Kidney tubule cell (primary cell): ENCODE measurements at regions not wholly inside any gene's neighbourhood (a gene's known extent, or its start where the extent isn't known, plus 50 kb on each side); places are given as distances from the start of the nearest gene placed in this dataset.
"Not testable (repeated sequence)": the region's sequence is repeated elsewhere in the genome, so short reads cannot be mapped to it uniquely, and the experiment has no call there.

Source experiments
- DNase-seq: peaks from one replicate; pipeline ENCODE4 v3.0.0-alpha.2; 2018; ENCODE audit warnings: low spot score

DNA sequence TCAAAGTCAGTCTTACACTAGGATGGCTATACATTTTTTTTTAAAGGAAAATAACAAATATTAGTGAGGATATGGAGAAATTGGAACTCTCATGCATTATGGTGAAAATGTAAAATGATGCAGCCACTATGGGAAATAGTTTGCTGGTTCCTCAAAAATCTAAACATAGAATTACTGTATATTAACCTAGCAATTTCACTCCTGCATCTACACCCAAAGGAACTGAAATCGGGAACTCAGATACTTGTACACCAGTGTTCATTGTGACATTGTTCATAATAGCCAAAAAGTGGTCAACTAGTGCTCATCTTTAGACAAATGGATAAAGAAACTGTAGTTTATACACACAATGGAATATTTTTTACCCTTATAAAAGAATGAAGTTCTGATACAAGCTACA lies 110.7 kb downstream of the UTRN start:
- DNase-seq: no peak

DNA sequence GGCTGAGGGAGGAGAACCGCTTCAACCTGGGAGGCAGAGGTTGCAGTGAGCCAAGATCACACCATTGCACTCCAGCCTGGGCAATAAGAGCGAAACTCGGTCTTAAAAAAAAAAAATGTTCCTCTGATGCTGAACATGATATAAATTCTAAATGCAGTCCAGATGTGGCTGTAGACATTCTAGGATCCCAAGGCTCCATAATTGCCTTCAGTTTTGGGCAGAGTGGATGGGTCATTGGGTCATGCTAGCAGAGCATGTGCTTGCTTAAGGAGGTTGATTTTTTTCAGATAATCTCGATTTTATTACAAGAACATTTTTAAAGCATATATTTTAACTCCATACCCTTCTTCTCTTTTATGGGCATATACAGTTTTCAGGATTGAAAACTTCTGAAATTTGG lies 112.0 kb downstream of the UTRN start:
- no peak for DNase-seq

DNA sequence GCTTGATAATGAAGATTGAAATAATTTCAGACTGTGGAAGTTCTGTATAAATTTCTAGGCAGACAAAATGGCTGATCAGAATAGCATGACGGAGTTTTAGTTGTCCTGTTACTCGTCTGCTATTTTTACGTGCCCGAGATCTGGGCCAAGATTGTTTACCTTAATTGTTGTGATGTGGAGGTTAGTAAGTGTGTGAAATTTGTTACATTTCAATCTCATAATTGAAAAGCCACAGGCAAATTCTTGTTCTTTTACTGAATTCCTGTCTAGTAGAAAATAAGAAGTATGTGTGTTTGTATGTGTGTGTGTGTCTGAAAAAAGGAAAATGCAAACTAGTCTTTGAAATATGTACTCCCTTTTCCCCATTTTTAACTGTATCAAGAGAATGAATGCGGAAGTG lies 115.2 kb downstream of the UTRN start:
- DNase-seq: no peak

DNA sequence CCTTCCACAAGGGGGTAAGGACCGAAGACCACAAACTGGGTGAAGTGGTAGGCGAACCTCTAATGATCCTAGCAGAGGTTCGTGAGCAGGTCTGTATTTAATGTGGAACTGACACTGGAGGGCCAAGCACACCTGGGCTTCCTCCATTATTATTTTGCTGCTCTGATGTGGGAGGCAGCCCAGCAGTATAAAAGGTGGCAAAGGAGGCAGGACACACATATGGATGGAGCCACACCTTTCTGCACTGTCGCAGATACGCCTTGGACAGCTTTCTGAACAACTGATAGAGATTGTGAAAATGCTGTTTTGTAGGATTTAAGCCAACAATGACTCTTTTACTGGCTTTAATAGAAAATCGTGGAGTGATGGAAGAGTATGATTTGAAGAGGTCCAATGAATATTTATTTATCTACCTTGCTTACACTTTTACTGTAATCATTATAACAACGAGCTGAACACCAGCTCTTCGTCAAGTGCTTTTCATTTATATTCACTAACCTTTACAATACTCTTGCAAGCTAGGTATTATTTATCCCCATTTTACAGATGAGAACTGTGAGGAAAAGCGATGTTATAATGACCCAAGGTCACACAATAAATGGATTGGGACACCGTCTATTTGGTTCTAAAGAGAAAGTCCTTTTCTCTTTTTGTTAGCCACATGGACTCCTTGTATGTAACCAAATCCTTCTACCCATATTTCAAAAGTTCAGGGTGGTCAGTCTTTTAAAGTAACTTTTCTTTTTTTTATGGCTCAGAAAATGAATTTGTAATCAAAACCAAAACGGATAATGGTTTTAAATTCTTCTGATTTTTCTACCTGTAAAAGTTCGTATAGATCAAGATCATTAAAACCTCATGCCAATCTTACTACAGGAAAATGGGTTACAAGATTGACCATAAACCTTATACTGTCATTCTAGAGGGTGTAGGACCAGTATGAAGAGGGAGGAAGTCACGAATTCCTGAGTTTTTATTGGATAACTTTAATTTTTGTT lies 116.9 kb downstream of the UTRN start:
- no peak for DNase-seq

DNA sequence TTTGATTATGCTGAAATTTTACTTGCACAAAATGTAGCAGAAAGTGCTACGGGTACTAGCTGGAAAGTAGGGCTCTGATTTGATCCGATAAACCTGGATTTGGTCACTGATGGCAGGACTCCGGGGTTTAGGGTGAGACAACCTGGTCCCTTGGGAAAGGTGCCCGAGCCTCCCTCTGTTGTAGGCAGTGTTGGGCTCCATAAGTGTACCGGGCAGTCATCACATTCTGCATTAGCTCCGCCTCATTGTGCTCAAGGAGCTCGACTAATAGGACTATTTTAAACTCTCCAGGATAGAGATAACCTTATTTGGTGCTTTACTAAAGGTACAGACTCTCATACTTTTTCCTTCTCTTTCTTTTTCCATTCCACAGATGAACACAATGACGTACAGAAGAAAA lies 117.6 kb downstream of the UTRN start:
- no peak for DNase-seq

DNA sequence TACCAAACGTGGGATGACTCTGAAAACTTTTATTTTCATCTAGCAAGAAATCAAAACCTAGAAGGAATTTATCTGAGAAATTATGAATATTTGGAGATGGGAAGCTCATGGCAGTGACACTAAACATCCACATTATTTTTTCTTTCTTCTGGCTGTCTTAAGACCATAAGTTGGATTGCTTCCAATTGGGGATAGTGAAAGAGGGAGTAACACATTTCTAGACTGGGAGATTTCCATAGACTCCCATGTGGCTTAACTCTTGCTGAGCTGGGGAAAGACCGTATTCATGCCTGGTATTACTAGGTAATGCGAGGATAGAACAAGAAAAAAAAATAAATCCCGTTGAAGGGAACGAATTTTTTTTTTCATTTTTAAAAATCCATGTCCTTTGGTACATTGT lies 120.0 kb downstream of the UTRN start:
- DNase-seq: no peak

DNA sequence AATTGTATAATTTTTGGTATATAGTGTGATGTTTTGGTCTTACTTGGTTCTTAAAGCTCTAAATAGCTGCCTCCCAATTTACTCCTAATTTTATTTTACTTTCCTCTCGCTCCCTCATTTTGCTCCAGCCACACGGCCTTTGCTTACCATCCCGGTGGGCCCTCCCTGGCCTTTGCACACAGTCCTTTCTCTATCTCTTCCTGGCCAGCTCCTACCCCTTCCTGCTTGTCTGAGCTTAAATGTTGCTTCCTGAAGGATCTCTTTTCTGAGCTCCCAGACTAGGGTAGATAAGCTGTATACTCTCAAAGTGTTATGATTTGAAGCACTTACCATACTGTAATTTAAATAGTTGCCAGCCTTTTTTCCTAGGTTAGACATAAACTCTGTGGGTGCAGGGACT lies 121.7 kb downstream of the UTRN start:
- DNase-seq: no peak

DNA sequence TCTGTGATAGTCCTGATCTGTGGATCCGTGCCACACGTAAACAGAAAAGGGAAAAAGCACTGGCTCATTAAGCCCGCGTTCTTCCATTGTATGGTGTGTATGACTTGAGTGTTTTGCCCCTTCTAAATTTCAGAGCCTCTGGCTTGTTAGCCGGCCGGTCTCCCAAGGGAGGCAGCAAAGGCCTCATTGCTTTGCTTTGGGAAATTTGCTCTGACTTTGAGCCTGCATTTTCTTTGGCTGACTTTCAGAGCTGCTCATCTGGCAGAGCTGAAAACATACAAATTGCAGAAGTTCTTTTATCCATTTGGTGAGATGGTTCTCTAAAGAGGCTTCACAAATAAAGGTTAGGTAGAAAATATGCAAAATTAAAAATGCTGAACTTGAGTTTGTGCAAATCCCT lies 123.0 kb downstream of the UTRN start:
- no peak for DNase-seq

DNA sequence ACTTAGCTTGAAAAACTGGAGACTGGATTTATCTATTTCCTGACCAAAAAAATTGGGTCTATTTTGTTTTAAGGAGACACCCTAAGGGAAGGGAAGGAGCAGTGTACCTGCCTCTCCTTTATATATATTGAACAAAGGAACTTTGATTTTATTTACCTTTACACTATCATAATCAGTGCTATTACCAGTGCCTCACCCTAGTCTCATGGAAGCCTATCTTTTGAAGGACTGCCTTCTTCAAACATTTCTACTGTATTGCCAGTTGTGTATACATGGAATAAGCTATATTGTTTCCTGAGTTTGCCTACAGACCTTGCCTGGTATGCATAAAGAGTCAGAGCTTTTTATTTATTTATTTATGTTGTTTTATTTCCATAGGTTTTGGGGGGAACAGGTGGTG lies 124.9 kb downstream of the UTRN start:
- DNase-seq: no peak

DNA sequence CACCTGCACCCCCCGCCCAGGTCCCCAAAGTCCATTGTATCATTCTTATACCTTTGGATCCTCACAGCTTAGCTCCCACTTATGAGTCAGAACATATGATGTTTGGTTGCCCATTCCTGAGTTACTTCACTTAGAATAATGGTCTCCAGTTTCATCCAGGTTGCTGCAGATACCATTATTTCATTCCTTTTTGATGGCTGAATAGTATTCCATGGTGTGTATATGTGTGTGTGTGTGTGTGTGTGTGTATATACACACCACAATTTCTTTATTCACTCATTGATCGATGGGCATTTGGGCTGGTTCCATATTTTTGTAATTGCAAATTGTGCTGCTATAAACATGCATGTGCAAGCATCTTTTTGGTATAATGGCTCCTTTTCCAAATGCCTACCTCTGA lies 125.4 kb downstream of the UTRN start:
- DNase-seq: not testable (repeated sequence)

DNA sequence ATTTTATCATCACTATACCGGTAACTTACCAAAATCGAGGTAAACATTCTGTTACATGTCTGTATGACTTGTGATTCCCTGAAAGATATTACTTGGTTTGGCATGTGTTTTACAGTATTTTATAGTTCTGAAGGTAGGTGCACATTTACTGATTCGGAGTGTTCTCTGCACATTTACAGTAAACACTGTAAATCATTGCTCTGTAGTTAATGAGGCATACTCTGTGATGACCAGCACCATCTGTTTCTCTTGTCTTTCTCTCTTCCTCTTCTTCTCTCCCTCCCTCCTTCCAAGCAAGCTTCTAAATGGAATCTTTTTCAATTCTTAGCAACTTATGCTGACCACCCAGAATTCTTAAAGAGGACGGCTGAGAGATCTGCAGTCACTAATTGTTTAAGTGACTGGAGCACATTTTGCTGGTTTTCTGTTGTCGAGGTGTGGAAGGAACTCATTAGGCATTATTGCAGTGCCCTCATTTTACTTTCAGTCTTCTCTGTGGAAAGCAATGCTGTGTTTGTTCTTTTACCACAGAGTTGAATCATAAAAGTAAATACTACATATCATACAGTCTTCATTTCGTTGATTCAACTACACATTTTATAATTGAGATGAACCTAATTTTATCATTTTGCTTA lies 126.5 kb downstream of the UTRN start:
- DNase-seq: peak; percentile 44

DNA sequence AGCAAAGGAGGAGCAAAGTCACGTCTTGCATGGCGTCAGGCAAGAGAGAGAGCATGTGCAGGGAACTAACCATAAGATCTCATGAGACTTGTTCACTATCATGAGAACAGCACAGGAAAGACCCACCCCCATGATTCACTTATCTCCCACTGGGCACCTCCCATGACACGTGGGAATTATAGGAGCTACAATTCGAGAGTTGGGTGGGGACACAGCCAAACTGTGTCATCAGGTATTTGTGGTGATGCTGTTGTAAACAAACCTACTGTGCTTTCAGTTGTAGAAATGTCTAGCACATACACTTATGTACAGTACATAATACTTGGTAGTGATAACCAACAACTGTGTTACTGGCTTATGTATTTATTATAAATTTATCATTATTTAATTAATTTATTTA lies 128.3 kb downstream of the UTRN start:
- peak; percentile 27 for DNase-seq

DNA sequence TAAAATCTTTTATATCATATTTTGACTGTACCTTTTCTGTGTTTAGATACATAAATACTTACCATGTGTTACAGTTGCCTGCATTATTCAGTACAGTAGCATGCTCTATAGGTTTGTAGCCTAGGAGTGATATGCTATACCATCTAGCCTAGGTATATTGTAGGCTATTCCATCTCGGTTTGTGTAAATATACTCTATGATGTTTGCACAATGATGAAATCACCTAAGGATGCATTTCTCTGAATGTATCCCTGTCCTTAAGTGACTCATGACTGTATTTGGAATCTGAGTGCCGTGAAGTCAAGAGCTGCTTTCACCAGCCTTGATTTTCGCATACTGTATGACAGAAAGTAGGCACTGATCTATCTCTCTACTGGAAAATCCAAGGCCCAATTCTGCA lies 129.9 kb downstream of the UTRN start:
- peak; percentile 69 for DNase-seq

DNA sequence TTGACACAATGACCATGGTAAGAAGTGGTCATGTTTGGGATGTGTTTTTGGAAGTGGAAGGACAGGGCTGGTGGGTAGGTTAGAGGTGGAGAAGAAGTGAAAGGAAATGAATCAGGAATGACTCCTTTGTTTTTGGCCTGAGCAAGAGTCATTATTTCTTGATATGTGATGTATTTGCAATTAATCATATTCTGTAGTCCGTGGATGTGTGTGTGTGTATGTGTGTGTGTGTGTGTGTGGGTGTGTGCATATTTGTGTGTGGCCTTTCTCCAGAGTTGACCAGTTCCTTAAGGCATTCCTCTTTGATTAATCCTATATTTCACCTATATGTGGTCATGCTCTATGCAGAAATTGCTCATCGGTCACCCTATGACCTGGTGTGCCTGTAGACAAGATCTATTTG lies 130.7 kb downstream of the UTRN start:
- DNase-seq: peak; percentile 91

DNA sequence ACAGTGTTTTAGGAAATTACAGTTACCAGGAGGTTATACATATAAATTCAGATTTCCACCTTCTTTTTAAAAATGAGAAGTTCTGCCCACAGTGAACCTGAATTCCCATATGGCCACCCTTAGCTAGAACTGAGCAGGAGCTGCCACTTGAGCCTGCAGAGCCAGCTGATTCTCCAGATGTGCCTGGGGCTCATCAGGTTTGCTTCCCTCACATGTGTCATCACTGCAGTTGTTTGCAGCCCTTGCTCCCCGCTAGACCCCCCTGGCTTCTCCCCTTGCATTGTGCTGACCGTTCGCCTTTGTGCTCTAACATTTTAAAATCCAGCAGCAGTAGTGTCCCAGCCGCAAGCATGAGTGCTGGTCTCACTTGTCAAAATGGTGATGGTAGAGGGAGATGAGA lies 131.1 kb downstream of the UTRN start:
- no peak for DNase-seq

DNA sequence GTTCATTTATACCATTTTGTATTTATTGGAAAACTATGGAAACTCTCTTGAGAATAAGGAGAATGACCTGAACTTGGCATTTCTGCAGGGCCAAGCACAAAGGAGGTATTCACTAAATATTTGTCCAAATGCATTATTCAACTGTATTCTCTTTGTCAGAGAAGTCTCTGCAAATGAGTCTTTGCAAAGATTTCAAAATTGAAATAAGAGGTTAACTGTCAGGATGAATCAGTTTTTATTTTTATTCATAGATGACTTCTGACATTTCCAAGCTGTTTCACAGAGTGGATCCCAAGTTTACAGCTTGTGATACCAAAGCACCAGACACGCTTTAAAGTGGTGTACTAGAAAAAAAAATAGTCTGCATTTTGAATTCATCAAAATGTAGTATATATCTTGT lies 131.6 kb downstream of the UTRN start:
- no peak for DNase-seq

DNA sequence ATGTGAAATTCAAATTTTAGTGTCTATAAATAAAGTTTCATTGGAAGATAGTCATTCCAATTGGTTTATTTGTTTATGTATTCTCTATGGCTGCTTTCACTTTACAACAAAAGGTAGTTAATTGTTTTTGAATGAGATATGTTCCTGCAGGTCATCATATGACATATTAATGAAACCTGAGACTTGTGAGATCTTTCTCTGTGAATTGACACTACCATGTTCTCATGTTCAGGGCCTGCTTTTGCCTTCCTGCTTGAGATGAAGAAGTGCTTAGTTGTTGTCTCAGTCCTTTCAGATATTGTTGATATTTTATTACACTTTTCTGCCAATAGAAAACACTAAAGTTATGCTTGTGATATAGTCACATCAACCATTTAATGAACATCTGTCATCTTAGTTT lies 132.5 kb downstream of the UTRN start:
- no peak for DNase-seq

DNA sequence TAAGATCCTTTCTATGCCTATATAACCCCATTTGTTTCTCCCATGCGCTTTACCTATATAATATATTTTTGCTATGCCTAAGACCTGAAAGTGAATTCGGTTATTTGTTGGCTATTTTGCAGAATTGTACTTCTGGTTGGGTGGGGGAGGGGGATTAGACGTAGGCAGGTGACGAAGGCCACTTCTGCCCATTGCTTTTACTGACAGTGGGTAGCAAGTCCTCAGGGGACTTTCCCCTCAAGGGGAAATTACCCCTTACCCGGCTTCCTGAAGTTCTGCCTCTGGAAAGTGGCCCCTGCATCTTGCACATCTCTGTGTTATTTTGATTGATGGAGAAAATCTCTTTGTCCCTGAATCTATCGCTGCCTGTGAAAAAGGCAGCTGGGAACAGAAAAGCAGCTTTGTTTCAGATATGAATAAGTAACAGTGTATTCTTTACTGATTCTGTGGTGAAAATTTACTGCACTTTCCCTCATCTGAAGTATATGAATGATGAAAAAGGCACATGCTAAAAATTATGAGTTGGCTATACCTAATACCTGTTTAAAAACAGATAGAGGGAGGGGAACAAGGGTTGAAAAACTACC lies 133.9 kb downstream of the UTRN start:
- DNase-seq: no peak

DNA sequence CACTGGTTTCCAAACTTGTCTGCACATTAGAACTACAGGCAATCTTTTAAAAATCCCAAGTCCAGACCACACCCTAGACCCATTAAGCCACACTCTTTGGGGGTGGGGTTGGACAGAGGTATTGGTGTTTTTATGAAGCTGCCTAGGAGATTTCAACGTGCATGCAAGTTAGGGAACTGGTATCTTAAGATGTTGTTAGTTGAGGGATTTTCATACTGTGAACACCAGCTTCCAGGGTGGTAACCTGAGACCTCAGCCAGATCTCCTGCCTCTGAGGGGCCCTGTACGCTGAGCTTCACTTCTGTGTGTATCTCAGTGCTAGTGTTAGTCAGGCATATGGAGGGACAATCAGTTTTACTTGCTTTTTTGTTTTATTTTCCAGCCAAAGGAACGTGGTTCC lies 138.0 kb downstream of the UTRN start:
- no peak for DNase-seq

DNA sequence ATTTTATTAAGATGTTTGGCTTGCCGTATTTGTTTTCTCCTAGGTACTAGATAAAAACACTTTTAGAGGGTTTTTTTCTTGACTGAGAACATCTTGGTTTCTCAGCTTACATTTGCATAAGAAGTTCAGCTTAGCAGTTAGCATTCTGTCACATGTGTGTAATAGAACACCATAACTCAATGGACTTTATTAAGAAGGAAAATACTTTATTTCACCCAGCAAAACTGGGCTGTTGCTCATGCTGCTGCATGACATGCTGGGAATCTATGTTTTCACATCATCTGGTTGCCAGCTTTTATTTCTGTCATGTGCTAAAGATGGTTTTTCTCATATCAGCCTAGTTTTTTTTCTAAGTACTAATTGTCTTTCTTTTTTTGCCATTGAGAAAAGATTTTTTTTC lies 144.6 kb downstream of the UTRN start:
- no peak for DNase-seq

DNA sequence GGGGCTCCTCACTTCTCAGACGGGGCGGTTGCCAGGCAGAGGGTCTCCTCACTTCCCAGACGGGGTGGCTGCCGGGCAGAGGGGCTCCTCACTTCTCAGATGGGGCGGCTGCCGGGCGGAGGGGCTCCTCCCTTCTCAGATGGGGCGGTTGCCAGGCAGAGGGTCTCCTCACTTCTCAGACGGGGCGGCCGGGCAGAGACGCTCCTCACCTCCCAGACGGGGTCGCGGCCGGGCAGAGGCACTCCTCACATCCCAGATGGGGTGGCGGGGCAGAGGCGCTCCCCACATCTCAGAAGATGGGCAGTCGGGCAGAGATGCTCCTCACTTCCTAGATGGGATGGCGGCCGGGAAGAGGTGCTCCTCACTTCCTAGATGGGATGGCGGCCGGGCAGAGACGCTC lies 148.3 kb downstream of the UTRN start:
- not testable (repeated sequence) for DNase-seq

DNA sequence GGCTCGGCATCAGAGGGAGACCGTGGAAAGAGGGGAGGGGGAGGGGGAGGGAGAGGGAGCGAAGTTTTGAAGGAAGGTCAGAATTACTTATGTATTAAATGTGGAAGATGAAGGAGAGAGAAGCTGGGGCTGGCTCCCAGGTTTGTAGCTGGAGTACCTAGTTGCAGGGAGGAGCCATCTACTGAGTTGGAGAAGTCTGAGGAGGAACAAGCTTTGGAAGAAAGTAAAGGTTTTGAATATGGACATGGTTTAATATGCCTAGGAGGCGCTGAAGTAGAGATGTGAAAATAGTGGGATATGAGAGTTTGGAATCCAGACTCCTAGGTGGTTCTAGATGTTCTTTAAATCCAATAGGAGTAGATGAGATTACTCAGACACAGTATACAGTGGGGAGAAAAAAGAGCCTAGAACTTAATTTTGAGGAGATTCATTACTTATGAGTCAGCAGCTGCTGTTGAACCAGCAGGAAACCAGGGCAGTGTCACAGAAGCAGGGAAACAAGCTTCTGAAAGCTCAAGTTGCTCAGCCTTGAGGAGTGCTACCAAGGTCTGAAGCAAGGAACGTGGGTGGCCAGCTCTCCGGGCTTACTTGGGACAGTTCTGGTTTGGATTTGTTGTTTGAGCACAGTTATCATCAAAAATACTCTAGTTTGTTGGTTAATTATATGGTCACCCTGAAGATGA lies 149.3 kb downstream of the UTRN start:
- peak; percentile 80 for DNase-seq
